ENCODE measurements at regions not wholly inside any gene's neighbourhood (a gene's known extent, or its start where the extent isn't known, plus 50 kb on each side); places are given as distances from the start of the nearest gene placed in this dataset.

DNA sequence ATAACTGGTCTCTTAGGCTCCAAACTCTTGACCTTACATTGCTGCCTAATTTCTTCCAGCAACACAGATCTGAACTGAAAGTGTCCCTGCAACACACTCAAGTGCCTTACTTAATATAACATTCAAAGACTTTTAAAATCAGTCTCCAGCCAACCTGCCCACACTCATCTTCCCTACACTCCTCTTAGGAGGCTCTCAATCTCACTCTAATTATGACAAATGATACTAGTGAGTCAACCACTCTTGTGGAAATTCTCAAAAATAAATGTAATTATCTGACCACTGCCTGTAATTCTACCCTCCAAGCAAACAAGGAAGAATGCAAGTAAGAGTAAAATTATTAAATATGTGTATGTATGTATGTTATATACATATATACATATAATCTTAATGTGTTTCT lies 348.1 kb upstream of the MIR17HG start:
- TF ChIP-seq POLR2A (IDR thresholded peaks at IDR 0.05) = no peak
- TF ChIP-seq, protein P1, sequence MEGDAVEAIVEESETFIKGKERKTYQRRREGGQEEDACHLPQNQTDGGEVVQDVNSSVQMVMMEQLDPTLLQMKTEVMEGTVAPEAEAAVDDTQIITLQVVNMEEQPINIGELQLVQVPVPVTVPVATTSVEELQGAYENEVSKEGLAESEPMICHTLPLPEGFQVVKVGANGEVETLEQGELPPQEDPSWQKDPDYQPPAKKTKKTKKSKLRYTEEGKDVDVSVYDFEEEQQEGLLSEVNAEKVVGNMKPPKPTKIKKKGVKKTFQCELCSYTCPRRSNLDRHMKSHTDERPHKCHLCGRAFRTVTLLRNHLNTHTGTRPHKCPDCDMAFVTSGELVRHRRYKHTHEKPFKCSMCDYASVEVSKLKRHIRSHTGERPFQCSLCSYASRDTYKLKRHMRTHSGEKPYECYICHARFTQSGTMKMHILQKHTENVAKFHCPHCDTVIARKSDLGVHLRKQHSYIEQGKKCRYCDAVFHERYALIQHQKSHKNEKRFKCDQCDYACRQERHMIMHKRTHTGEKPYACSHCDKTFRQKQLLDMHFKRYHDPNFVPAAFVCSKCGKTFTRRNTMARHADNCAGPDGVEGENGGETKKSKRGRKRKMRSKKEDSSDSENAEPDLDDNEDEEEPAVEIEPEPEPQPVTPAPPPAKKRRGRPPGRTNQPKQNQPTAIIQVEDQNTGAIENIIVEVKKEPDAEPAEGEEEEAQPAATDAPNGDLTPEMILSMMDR (IDR thresholded peaks at IDR 0.05) = no peak

Data from thyroid gland (tissue), 4 donors.